ENCODE measurements at regions not wholly inside any gene's neighbourhood (a gene's known extent, or its start where the extent isn't known, plus 50 kb on each side); places are given as distances from the start of the nearest gene placed in this dataset.

DNA sequence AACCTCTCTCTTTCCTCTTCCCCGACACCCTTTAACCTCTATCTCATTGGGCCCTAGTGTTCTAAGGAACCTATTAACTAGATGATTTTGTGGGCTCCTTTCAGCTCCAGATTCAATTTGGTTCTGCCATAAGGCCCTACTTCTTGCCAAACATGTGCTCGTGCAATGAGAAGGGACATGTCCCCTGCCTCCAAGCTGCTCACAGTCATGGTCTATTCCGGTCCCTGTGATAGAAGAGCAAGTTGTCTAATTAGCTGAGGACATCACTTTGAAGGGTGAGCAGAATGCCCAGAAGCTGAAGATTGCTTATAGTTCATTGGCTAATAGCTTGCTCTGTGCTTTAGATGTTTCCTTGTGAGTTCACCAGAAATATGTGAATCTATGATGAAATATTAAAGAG lies 76.2 kb downstream of the ZNF648 start:
- TF ChIP-seq, protein P1, sequence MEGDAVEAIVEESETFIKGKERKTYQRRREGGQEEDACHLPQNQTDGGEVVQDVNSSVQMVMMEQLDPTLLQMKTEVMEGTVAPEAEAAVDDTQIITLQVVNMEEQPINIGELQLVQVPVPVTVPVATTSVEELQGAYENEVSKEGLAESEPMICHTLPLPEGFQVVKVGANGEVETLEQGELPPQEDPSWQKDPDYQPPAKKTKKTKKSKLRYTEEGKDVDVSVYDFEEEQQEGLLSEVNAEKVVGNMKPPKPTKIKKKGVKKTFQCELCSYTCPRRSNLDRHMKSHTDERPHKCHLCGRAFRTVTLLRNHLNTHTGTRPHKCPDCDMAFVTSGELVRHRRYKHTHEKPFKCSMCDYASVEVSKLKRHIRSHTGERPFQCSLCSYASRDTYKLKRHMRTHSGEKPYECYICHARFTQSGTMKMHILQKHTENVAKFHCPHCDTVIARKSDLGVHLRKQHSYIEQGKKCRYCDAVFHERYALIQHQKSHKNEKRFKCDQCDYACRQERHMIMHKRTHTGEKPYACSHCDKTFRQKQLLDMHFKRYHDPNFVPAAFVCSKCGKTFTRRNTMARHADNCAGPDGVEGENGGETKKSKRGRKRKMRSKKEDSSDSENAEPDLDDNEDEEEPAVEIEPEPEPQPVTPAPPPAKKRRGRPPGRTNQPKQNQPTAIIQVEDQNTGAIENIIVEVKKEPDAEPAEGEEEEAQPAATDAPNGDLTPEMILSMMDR (conservative IDR thresholded peaks at IDR 0.05) = no peak
- no peak for TF ChIP-seq ZFX (IDR thresholded peaks at IDR 0.05)
